Lung (tissue), 11 donors: ENCODE measurements at regions not wholly inside any gene's neighbourhood (a gene's known extent, or its start where the extent isn't known, plus 50 kb on each side); places are given as distances from the start of the nearest gene placed in this dataset.

Source experiments
- ATAC-seq: fragments of 200-7000 bp; cut with Tn5 transposase; one replicate; pipeline ENCODE4 v1.9.1; 2020; ENCODE audit warnings: moderate number of reproducible peaks; ENCODE audit not compliant: insufficient read depth, low FRiP score
- DNase-seq, 3 donors: peaks; one replicate each; pipeline ENCODE4 v3.0.0-alpha.2; 2013 to 2017
- H3K27ac ChIP-seq, 2 donors: one replicate each; pipeline ENCODE4 v1.5.1; 2013; ENCODE audit warnings: mild to moderate bottlenecking in 2 of 2, moderate library complexity in 2 of 2, control low read depth in 1 of 2, inconsistent platforms in 1 of 2, low read depth in 1 of 2, low read length in 1 of 2
- H3K27me3 ChIP-seq, 3 donors: one replicate each; pipeline ENCODE4 v1.5.1; 2013; ENCODE audit warnings: low read length in 2 of 3; ENCODE audit not compliant: control insufficient read depth in 3 of 3, insufficient read depth in 3 of 3
- H3K36me3 ChIP-seq, 4 donors: one replicate each; pipeline ENCODE4 v1.5.1; 2013; ENCODE audit warnings: low read length in 4 of 4, mild to moderate bottlenecking in 1 of 4, moderate library complexity in 1 of 4; ENCODE audit not compliant: control insufficient read depth in 4 of 4, insufficient read depth in 4 of 4
- H3K4me1 ChIP-seq, 5 donors: one replicate each; pipeline ENCODE4 v1.5.1; 2013; ENCODE audit warnings: low read length in 5 of 5, mild to moderate bottlenecking in 2 of 5, moderate library complexity in 1 of 5; ENCODE audit not compliant: control insufficient read depth in 5 of 5, insufficient read depth in 5 of 5
- H3K4me3 ChIP-seq: one replicate; pipeline ENCODE4 v1.5.1; 2013; ENCODE audit warnings: mild to moderate bottlenecking, control low read depth, moderate library complexity
- H3K9ac ChIP-seq, 2 donors: one replicate each; pipeline ENCODE4 v1.5.1; 2013; ENCODE audit warnings: low read length in 2 of 2, control low read depth in 1 of 2; ENCODE audit not compliant: insufficient read depth in 1 of 2
- H3K9me3 ChIP-seq, 4 donors: one replicate each; pipeline ENCODE4 v1.5.1; 2013; ENCODE audit warnings: low read length in 3 of 4, mild to moderate bottlenecking in 1 of 4, moderate library complexity in 1 of 4; ENCODE audit not compliant: control insufficient read depth in 4 of 4, insufficient read depth in 3 of 4
- CTCF ChIP-seq: IDR thresholded peaks from 2 replicates; pipeline ENCODE4 v1.5.1; 2012; ENCODE audit warnings: mild to moderate bottlenecking; ENCODE audit errors: control extremely low read depth, extremely low read depth
- WGBS, 2 donors: extraction: QIAGEN DNeasy Blood & Tissue Kit; methylation state at CpG; one replicate each; pipeline ENCODE4 v1.1.7; 2013; 5-methylcytosine and 5-hydroxymethylcytosine counted together
- donor health status: control.
- donor health status: control.
- donor health status: Bipolar disorder and iron deficiency.
- donor health status: healthy.
- donor health status: DM: yes; HTN: yes; CAD: no.

DNA sequence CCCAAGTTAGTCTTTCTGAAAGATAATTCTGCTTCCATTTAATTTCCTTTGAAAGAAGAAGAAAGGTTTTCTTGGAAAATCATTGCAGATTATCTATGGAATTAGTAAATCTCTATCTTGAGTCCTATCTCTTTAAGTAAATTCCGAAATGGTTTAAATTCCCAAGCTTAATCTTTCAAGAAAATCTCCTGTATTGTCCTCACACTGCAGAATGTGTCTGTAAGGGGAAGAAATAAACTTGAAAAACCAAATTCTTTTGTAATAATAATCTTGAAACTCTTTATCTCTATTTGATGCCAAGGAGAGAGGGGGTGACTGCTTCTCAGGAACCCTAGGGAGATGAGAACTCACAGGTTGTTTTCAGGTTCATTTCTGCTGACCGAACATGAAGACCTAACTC lies 150.8 kb upstream of the ARHGAP28 start:
- no peak overlapping the region for H3K4me3 ChIP-seq
- peaks cover 0 to 8% (median 0%) of the 10 kb centered on the region in 4 donors for H3K36me3 ChIP-seq
- H3K27ac ChIP-seq, result no peak overlapping the region
- no peaks in the 10 kb centered on the region for H3K27me3 ChIP-seq
- no peak for DNase-seq
- ATAC-seq, result no peak
- TF ChIP-seq CTCF, result no peak
- H3K9me3 ChIP-seq, result peaks cover 0 to 3% (median 0%) of the 10 kb centered on the region in 4 donors
- H3K4me1 ChIP-seq, result peaks cover 0 to 11% (median 0%) of the 10 kb centered on the region in 5 donors
- H3K9ac ChIP-seq, result no peak overlapping the region
- WGBS, 2 donors, result 76 to 90% methylated on average over 2 of the region's 2 CpGs

DNA sequence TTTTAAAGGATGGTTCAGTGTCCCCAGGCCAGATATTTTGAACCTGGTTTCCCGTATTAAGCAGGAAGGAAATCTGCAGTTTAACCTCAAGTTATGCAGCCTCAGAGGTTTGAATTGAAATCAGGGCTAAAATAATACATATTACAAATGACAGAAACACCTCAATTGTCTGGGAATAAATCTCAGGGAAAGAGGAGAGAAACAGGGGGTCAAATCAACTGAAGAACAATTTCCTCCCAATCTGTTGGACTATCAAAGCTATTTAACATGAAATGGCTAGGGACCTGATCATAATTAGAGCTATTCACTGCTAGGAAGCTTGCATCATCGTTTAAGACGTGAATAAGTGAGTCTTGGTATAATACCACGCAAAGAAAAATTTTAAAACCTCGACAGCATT lies 150.0 kb upstream of the ARHGAP28 start:
- no peak overlapping the region for H3K9ac ChIP-seq
- TF ChIP-seq CTCF, result no peak
- H3K27me3 ChIP-seq, result no peaks in the 10 kb centered on the region
- no peak overlapping the region for H3K27ac ChIP-seq
- peaks cover 0 to 9% (median 0%) of the 10 kb centered on the region in 5 donors for H3K4me1 ChIP-seq
- ATAC-seq, result no peak
- peaks cover 0 to 13% (median 3%) of the 10 kb centered on the region in 4 donors for H3K36me3 ChIP-seq
- 51 to 74% methylated on average over 5 of the region's 5 CpGs for WGBS, 2 donors
- no peak overlapping the region for H3K4me3 ChIP-seq
- DNase-seq, result no peak
- peaks cover 0 to 3% (median under 1%) of the 10 kb centered on the region in 4 donors for H3K9me3 ChIP-seq

DNA sequence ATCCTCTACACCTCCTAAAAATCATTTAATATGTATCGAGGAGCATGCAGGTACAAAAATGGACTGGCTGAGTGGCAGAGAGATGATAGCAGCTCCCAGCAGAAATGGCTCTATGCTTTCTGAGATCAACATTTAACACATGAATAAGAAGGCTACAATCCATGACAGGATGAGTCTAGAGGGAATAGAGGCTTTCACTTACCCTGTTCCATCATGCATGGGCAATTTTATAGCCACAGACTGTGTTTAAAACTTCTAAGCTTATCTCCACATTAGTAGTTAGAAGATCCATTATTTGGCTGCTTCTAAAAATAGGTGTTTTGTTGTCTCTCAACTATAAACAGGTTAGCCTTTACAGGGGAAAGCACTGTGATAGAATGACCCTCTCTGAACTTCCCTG lies 149.1 kb upstream of the ARHGAP28 start:
- H3K36me3 ChIP-seq, result peaks cover 0 to 18% (median 5%) of the 10 kb centered on the region in 4 donors
- peaks cover 0 to 5% (median 2%) of the 10 kb centered on the region in 4 donors for H3K9me3 ChIP-seq
- no peak overlapping the region for H3K27ac ChIP-seq
- no peak for ATAC-seq
- no peaks in the 10 kb centered on the region for H3K27me3 ChIP-seq
- H3K4me3 ChIP-seq, result no peak overlapping the region
- peaks cover 0 to 2% (median 0%) of the 10 kb centered on the region in 5 donors for H3K4me1 ChIP-seq
- no peak for DNase-seq
- TF ChIP-seq CTCF, result no peak
- 95% methylated on average over 1 of the region's 1 CpG for WGBS, 2 donors
- no peak overlapping the region for H3K9ac ChIP-seq

DNA sequence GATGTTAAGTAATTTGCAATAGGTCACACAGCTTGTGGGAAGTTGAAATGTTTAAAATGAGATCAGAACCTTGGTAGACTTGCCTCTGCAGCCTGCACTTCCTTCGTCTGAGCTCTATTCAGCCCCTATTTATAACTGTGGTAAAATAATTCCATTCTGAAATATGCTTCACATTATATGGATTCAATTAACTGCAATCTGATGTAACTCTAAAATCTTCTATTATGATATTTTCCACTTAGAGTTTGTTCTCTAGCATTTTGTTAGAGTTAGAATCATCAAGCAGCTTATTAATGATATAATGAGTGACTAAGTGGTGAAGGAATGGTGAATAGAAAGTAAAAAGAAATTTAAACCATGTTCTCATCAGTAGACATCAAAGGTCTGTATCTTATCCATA lies 139.6 kb upstream of the ARHGAP28 start:
- TF ChIP-seq CTCF, result no peak
- Histone ChIP-seq H3K4me3 (no peak overlapping the region), H3K4me1 (peaks cover 0 to 23% (median 5%) of the 10 kb centered on the region in 5 donors), H3K27me3 (no peaks in the 10 kb centered on the region), H3K27ac (no peak overlapping the region), H3K9me3 (peaks cover 0 to 6% (median 0%) of the 10 kb centered on the region in 4 donors), H3K9ac (no peak overlapping the region), H3K36me3 (peaks cover 0 to 4% (median under 1%) of the 10 kb centered on the region in 4 donors)
- ATAC-seq, result no peak
- no peak for DNase-seq
- 79 to 80% methylated on average over 1 of the region's 1 CpG for WGBS, 2 donors
